DMS53 (cell line): ENCODE measurements at regions not wholly inside any gene's neighbourhood (a gene's known extent, or its start where the extent isn't known, plus 50 kb on each side); places are given as distances from the start of the nearest gene placed in this dataset.

Source experiments
- DNase-seq: peaks from one replicate; lab custom pipeline; 2025; lab: John Stamatoyannopoulos, UW

GRCh38 chr14:56745097-56745496 lies 65.2 kb downstream of the OTX2 start:
- DNase-seq = no peak

- DNase-seq = peak; percentile 31
Observed at GRCh38 chr14:56744016-56744415, 66.3 kb downstream of the OTX2 start.

- no peak for DNase-seq
Observed at GRCh38 chr14:56742391-56742878, 67.8 kb downstream of the OTX2 start.

- no peak for DNase-seq
Observed at GRCh38 chr14:56741325-56741724, 69.0 kb downstream of the OTX2 start.

GRCh38 chr14:56738020-56738419 lies 72.3 kb downstream of the OTX2 start:
- DNase-seq = peak; percentile 67

GRCh38 chr14:56733396-56733795 lies 76.9 kb downstream of the OTX2 start:
- DNase-seq = no peak

GRCh38 chr14:56731187-56731586 lies 79.1 kb downstream of the OTX2 start:
- no peak for DNase-seq

- DNase-seq = no peak
Observed at GRCh38 chr14:56730538-56731145, 79.6 kb downstream of the OTX2 start.

GRCh38 chr14:56724013-56724412 lies 86.3 kb downstream of the OTX2 start:
- DNase-seq = no peak

- no peak for DNase-seq
Observed at GRCh38 chr14:56723418-56723817, 86.9 kb downstream of the OTX2 start.

- peak; percentile 92 for DNase-seq
Observed at GRCh38 chr14:56720703-56721460, 89.4 kb downstream of the OTX2 start.

- no peak for DNase-seq
Observed at GRCh38 chr14:56718312-56718711, 92.0 kb downstream of the OTX2 start.

- no peak for DNase-seq
Observed at GRCh38 chr14:56716705-56717104, 93.6 kb downstream of the OTX2 start.

- DNase-seq = peak; percentile 6
Observed at GRCh38 chr14:56715938-56716337, 94.3 kb downstream of the OTX2 start.

GRCh38 chr14:56709201-56709600 lies 101.1 kb downstream of the OTX2 start:
- no peak for DNase-seq

GRCh38 chr14:56708704-56709103 lies 101.6 kb downstream of the OTX2 start:
- no peak for DNase-seq

GRCh38 chr14:56703947-56704346 lies 106.3 kb downstream of the OTX2 start:
- DNase-seq = no peak

- no peak for DNase-seq
Observed at GRCh38 chr14:56702515-56702914, 107.8 kb downstream of the OTX2 start.
